Caco-2 (cell line): ENCODE measurements at regions not wholly inside any gene's neighbourhood (a gene's known extent, or its start where the extent isn't known, plus 50 kb on each side); places are given as distances from the start of the nearest gene placed in this dataset.

Source experiments
- BruUV-seq: library from RNA; stranded (reverse); fragments of 400-500 nt; replicated peaks from 2 replicates; lab custom pipeline; 2021; lab: Mats Ljungman, UMichigan
- CTCF ChIA-PET: fragments of 300-600 bp; sonication (Branson Sonifier 250); formaldehyde crosslinking; loops from one replicate; lab custom pipeline; 2022; ENCODE audit warnings: antibody characterized with exemption; lab: Charles Lee
- POLR2A ChIA-PET: fragments of 300-600 bp; sonication (Branson Sonifier 250); formaldehyde crosslinking; loops from one replicate; lab custom pipeline; 2022; ENCODE audit warnings: antibody characterized with exemption; lab: Charles Lee
- DNase-seq, 2 experiments: peaks; one replicate each; pipeline versions ENCODE4 v3.0.0 to v3.0.0-alpha.2; 2020 to 2022
- H3K27me3 ChIP-seq: replicated peaks from 2 replicates; pipeline ENCODE4 v1.6.0; 2011; ENCODE audit warnings: low read length; ENCODE audit not compliant: control insufficient read depth, insufficient read depth
- H3K36me3 ChIP-seq: 2 replicates; pipeline ENCODE4 v1.5.1; 2011; ENCODE audit warnings: low read length; ENCODE audit not compliant: control insufficient read depth, insufficient read depth
- H3K4me1 ChIP-seq: fragments of 250-450 bp; sonication (Bioruptor Pico); 2 replicates; pipeline ENCODE4 v1.5.1; 2020; ENCODE audit warnings: mild to moderate bottlenecking
- H3K4me3 ChIP-seq: 2 replicates; pipeline ENCODE4 v1.5.1; 2011; ENCODE audit warnings: low read depth, mild to moderate bottlenecking, control low read depth, low read length
- H3K9me3 ChIP-seq: fragments of 250-450 bp; sonication (Bioruptor Pico); 2 replicates; pipeline ENCODE4 v1.5.1; 2020; ENCODE audit warnings: mild to moderate bottlenecking, moderate library complexity
- H3K27ac Mint-ChIP-seq: one replicate; pipeline ENCODE4 v1.8.0; 2022; ENCODE audit warnings: mixed read lengths; ENCODE audit not compliant: unreplicated experiment
- H3K27me3 Mint-ChIP-seq: one replicate; pipeline ENCODE4 v1.8.0; 2022; ENCODE audit warnings: mixed read lengths; ENCODE audit not compliant: insufficient read depth, unreplicated experiment
- H3K36me3 Mint-ChIP-seq: one replicate; pipeline ENCODE4 v1.8.0; 2022; ENCODE audit warnings: mild to moderate bottlenecking, mixed read lengths; ENCODE audit not compliant: insufficient read depth, unreplicated experiment
- H3K4me1 Mint-ChIP-seq: one replicate; pipeline ENCODE4 v1.8.0; 2022; ENCODE audit warnings: low read depth, mixed read lengths; ENCODE audit not compliant: unreplicated experiment
- H3K4me3 Mint-ChIP-seq: one replicate; pipeline ENCODE4 v1.8.0; 2022; ENCODE audit warnings: mild to moderate bottlenecking, moderate library complexity, mixed read lengths; ENCODE audit not compliant: unreplicated experiment
- H3K9me3 Mint-ChIP-seq: one replicate; pipeline ENCODE4 v1.8.0; 2022; ENCODE audit warnings: mixed read lengths; ENCODE audit not compliant: unreplicated experiment
- CTCF ChIP-seq, 2 experiments: fragments of 200-600 bp in 1 of 2; IDR thresholded peaks; 1 replicate in 1 of 2; 2 replicates in 1 of 2; pipeline versions ENCODE4 v1.5.1 to v1.8.0; 2011 to 2022; ENCODE audit warnings: antibody characterized with exemption in 1 of 2, control low read depth in 1 of 2, inconsistent platforms in 1 of 2, low read depth in 1 of 2, low read length in 1 of 2, mild to moderate bottlenecking in 1 of 2, moderate library complexity in 1 of 2; ENCODE audit not compliant: insufficient read depth in 1 of 2, severe bottlenecking in 1 of 2, unreplicated experiment in 1 of 2
- intact Hi-C: fragments of 100-400 bp; cut with micrococcal nuclease; formaldehyde crosslinking; loops from one replicate; pipeline ENCODE4 v1.10.0; 2022; ENCODE audit not compliant: unreplicated experiment

GRCh38 chr9:79057576-79057975, 514.2 kb upstream of the TLE4 start:
- no peaks in the 10 kb centered on the region for H3K36me3 Mint-ChIP-seq
- H3K4me1 ChIP-seq = no peaks in the 10 kb centered on the region
- POLR2A ChIA-PET = no interaction called here

GRCh38 chr9:79060766-79061165, 511.0 kb upstream of the TLE4 start:
- Mint-ChIP-seq H3K27me3 (no peaks in the 10 kb centered on the region), H3K4me3 (no peak overlapping the region), H3K27ac (no peak overlapping the region), H3K4me1 (no peaks in the 10 kb centered on the region), H3K9me3 (no peaks in the 10 kb centered on the region), H3K36me3 (no peaks in the 10 kb centered on the region)
- no peak for TF ChIP-seq CTCF (IDR thresholded peaks at IDR 0.05; ENCODE audit: insufficient read depth in 1 of 2, low read depth in 1 of 2, low read length in 1 of 2, severe bottlenecking in 1 of 2, unreplicated experiment in 1 of 2)
- no peaks in the 10 kb centered on the region for H3K36me3 ChIP-seq
- H3K4me1 ChIP-seq = no peaks in the 10 kb centered on the region
- no peak for DNase-seq
- ChIA-PET POLR2A (no interaction called here), CTCF (no interaction called here)
- no peaks in the 10 kb centered on the region for H3K27me3 ChIP-seq
- no peak overlapping the region for H3K4me3 ChIP-seq
- BruUV-seq = no TSS peak
- intact Hi-C loops = no loop called here
- H3K9me3 ChIP-seq = no peaks in the 10 kb centered on the region

More at GRCh38 chr9:79057576-79057975, 514.2 kb upstream of the TLE4 start:
- H3K4me3 ChIP-seq = no peak overlapping the region
- no peaks in the 10 kb centered on the region for H3K27me3 Mint-ChIP-seq
- H3K27ac Mint-ChIP-seq = no peak overlapping the region
- H3K27me3 ChIP-seq = no peaks in the 10 kb centered on the region
- H3K9me3 Mint-ChIP-seq = no peaks in the 10 kb centered on the region
- H3K9me3 ChIP-seq = no peaks in the 10 kb centered on the region
- intact Hi-C loops = no loop called here
- no peaks in the 10 kb centered on the region for H3K36me3 ChIP-seq
- H3K4me1 Mint-ChIP-seq = no peaks in the 10 kb centered on the region
- CTCF ChIA-PET = no interaction called here
- no peak for DNase-seq
- TF ChIP-seq CTCF (IDR thresholded peaks at IDR 0.05; ENCODE audit: insufficient read depth in 1 of 2, low read depth in 1 of 2, low read length in 1 of 2, severe bottlenecking in 1 of 2, unreplicated experiment in 1 of 2) = no peak
- no peak overlapping the region for H3K4me3 Mint-ChIP-seq
- no TSS peak for BruUV-seq

- ChIA-PET CTCF (no interaction called here), POLR2A (no interaction called here)
- intact Hi-C loops = no loop called here
- no peaks in the 10 kb centered on the region for H3K9me3 ChIP-seq
- H3K27me3 ChIP-seq = no peaks in the 10 kb centered on the region
- no peak for TF ChIP-seq CTCF (IDR thresholded peaks at IDR 0.05; ENCODE audit: insufficient read depth in 1 of 2, low read depth in 1 of 2, low read length in 1 of 2, severe bottlenecking in 1 of 2, unreplicated experiment in 1 of 2)
- Mint-ChIP-seq H3K4me3 (no peak overlapping the region), H3K4me1 (no peaks in the 10 kb centered on the region), H3K27ac (no peak overlapping the region), H3K36me3 (no peaks in the 10 kb centered on the region), H3K9me3 (no peaks in the 10 kb centered on the region), H3K27me3 (no peaks in the 10 kb centered on the region)
- H3K36me3 ChIP-seq = no peaks in the 10 kb centered on the region
- BruUV-seq = no TSS peak
- no peak for DNase-seq
- no peaks in the 10 kb centered on the region for H3K4me1 ChIP-seq
- H3K4me3 ChIP-seq = no peak overlapping the region
Observed at GRCh38 chr9:79061752-79062616, 509.8 kb upstream of the TLE4 start.
